ENCODE measurements at regions not wholly inside any gene's neighbourhood (a gene's known extent, or its start where the extent isn't known, plus 50 kb on each side); places are given as distances from the start of the nearest gene placed in this dataset.

GRCh38 chr11:122270535-122270934, 154.5 kb upstream of the BLID start:
- no peak for DNase-seq

DNA sequence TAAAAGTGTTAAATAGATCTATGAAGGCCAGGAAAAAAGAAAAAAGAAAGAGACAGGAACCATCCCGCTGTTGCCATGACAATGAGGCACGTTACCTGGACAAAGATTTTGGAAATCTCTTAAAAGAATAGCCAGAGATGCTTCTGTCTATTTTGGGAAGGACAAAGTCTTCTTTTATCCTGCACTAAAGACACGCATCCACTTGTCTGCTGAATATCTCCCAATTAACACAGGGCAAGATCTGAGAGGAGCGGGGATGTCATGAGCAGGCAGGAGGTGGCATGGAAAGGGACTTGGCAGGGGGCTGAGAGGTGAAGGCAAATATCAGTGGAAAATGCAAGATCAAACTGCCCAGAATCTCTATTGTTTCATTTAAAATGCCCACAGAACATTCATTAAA, 153.8 kb upstream of the BLID start:
- DNase-seq, result no peak

DNA sequence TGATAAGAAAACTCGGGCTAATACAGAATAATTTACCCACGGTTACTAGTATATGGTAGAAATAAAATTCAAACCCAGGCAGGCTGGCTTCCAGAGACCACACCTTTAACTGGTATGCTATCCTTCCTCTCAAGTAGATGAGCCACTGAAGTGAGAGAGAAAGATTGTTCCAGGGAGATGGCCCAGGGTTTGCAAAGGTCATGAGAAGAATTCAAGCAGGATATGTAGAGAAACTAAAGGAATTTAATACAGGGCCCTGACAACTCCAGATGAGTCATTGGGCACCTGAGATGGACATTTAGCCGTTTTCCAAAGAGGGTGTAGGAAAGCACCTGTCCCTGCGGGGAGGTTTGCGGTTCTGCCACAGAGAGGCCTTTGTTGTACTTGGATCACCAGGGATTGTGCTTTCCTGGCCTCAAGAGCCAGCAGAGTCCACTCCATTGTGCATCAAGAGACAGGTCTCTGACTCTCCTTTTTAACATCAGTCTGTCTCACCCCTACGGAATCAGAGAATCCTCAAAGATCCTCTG, 152.7 kb upstream of the BLID start:
- DNase-seq, result no peak

DNA sequence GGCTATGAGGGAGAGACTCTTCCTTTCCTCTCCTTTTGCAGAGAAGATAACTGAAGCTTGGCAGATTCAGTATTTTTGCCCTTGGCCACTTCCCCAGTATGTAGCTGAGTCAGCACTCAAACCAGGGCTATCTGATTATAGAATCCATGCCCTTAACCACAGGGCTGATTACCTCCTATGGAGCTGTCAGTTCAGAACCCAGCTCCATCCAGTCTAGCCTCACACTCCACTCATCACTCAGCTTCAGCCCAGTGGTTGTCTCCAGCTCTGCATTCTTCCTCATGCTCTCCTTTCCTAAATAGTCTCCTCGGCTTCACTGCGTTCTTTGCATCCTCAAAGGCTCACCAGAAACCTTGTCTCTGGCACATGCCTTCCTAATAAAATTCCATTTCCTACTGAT, 151.6 kb upstream of the BLID start:
- no peak for DNase-seq

- no peak for DNase-seq
These were observed 150.0 kb upstream of the BLID start for GRCh38 chr11:122265981-122266380.

DNA sequence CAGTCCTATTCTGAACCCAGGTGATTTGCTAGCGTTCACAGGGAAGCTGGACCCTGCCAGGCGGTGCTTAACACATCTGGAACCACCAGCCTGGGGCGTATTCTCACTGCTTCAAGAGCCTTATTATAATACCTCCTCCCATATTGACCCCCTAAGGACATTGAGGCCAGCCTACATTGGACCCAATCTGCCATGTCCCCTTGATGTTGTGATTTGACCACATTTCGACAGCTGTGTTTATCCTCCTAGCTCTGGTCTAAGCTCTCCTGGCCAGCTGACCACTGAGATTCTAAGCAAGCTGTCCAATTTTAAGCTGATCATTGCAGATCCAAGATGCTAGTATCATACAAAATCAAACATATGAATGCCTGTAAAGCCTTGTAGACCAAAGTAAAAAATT, 148.1 kb upstream of the BLID start:
- DNase-seq, result no peak

DNA sequence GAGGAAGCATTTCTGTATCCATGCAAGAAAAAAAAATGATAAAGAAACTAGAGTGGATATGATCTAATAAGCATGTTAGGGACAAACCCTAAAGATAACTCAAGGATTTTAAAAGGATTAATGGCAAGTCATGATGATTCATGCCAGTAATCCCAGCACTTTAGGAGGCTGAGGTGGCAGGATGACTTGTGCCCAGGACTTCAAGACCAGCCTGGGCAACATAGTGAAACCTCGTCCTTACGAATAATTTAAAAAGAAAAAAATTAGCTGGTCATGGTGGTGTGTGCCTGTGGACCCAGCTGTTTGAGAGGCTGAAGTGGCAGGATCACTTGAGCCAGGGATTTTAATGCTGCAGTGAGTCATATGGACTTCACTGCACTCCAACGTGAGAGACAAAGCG, 145.5 kb upstream of the BLID start:
- DNase-seq, result no peak

- DNase-seq, result no peak
These were observed 143.3 kb upstream of the BLID start for GRCh38 chr11:122259195-122259821.

DNA sequence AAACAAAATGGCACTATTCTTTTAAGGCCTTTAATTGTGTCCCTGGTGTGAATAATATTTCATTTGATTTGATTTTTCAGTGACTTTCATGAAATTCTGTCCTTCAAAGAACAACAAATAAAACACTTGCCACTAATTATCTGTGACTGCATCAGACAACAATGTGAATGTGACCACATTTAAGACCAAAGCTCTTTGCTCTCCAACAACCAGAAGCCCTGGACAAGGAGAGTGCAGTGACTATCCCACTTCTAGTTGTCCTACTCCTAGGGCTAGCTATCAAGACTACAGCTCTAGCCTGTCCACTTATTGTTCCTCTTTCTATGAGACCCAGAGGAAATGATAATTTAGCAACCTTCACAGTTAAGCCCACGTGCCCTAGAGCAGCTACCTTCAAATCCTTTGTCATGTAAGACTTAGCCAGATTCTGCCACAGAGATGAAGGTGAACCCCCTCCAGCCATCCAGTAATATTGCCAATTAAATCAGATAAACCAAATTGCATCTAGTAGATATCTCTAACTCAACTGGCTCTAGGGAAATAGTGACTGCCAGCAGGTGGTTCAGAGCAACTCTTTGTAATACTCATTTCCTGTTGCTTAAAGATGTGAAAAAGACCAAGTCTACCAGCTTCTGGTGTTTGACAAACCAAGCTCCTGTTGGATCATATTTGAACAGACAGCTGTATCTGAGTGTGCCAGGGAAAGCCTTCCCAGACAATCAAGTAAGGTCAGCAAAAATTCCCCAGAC, 142.6 kb upstream of the BLID start:
- no peak for DNase-seq

DNA sequence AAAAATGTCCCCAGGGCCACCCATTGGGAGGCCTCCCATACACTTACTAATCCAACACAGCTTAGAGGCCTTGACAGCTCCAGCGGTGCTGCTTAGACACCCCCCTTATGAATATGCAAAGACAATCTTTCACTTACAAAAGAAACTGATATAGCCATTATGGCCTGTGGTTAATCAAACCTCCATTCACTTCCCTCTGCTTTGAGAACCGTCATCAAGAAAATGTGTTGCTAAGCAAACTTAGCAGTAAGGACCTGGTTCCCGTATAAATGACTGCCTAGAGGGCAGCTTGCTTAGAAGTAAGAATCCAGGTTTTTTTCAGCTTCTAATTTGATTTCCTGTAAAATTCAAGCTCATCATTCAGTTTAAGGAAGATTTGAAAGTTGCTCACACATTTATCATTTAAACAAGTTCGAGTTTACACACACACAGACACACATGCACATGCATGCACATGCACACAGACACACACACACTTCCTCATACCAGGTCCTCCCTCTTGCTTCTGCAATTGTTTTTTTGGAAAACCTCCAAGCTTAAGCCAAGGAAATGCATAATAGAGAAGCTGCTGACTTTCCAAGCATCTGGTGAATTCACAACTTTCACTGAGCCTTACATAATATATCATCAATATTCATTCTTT, 137.7 kb upstream of the BLID start:
- peak; percentile 30 for DNase-seq

DNA sequence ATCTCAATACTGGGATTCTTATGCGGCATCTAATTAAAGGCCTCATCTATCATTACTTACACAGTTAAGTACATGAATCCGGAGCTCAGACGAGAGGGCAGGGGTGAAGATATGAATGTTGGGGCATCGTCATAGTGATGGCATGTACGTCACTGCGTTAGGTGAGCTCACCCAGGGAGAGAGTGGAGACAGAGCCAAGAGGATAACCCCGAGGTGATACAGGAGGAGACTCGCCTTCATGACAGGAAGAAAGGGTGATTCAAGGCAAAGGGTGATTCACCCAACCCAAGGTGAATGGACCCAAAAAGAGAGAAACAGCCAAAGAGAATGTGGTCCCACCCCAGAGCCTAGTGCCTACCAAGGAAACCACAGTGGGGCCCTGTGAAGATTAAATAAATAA, 132.9 kb upstream of the BLID start:
- no peak for DNase-seq

DNA sequence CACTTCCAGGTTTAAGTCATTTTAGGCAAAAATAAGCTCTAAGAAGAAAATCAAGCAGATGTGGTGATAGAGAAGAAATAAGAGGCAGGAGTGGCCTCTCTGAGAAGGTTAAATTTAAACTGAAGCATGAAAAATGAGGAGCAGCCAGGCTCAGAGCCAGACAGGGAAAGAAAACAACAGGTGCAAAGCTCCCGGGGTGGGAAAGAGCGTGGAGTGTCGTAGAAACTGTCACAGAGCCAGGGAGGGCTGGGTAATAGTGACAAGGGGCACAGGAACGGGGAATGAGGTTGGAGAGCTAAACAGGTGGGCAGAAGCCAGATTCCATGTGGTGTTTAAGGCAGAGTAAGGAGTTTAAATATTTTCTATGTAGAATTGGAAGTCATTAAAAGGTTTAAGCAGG, 132.1 kb upstream of the BLID start:
- DNase-seq, result peak; percentile 73

DNA sequence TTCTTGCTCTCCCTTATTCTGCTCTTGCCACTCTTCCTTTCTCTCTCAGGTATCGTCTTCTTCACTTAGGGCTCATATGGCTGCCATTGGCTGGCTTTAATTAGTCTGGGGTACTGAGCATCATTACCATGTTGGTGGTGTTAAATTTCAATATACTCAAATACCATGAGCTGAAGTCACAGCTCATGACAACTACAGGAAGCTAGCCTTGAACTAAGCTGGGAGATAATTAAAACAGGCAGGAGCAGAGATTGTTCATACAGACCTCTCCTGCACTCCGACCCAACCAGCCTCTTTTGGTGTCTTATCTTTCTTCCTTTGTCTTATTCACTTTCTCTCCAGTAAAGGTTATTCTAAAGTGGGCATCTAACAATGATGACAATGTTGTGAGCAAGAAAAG, 130.9 kb upstream of the BLID start:
- no peak for DNase-seq

GRCh38 chr11:122242731-122243130, 126.7 kb upstream of the BLID start:
- DNase-seq, result no peak

GRCh38 chr11:122241566-122241965, 125.6 kb upstream of the BLID start:
- no peak for DNase-seq

DNA sequence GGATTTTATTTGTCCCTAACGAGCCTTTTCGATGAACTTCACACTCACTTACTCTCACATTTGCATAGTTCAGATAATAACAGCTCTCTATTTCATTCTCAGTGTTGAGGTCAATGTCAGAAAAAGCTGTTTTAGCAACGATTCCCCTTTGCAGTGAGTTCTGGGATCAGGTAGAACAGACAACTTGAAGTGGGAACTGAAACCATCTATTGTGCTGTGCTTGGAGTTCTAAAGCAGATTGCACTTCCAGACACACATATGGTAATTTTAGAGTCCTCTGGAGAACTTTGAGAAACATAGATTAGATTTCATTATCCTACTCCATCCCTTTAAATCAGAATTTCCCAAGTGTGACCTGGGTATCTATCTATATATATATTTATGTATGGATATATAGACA, 124.6 kb upstream of the BLID start:
- no peak for DNase-seq

DNA sequence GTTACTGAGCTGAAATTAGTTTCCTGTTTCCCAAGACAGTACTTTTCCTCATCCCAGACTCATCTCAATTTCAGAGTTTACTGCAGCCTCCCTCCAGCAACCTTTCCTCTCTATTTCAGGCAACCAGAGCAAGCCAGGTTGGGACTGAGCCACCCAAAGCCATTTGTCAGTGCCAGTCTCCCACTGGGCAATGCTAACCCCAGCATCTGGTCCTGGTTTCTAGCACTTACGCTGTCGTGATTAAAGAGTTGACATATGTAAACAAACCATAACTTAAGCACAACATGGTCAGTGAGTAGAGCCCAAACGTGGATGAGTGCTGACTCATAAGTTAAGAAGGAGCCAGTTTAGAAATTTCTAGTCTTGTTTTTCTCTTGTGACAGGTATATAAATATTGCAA, 119.6 kb upstream of the BLID start:
- DNase-seq, result no peak

- DNase-seq, result no peak
These were observed 118.8 kb upstream of the BLID start for GRCh38 chr11:122234780-122235179.

DNA sequence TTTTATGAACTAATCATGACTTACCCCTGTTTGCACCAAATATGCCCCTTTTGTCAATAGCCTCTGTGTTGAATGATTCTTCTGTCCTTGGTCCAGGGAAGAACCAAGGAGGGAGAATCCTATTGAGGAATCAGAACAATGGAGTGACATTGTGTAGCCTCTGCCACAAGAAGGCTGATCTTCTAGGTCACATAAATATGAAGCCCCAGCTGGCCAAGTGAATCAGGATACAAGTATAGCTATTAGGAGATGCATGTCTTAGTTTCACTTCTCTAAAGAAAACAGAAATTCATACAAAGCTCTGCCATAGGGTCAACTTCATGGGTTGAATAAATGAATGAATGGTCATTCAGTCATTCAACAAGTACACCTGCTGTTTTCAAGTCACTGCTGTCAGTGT, 118.2 kb upstream of the BLID start:
- DNase-seq, result no peak

DNA sequence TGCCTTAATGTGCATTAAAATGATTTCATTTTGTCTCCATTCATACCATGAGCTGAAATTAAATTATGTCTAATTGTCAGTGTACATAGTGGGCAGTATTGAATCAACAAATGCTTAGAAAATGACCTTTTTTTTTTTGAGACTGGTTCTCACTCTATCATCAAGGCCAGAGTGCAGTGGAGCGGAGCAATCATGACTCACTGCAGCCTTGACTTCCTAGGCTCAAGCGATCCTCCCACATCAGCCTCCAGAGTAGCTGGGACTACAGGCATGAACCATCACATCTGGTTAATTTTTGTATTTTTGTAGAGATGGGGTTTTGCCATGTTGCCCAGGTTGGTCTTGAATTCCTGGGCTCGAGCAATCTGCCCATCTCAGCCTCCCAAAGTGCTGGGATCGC, 117.0 kb upstream of the BLID start:
- DNase-seq, result no peak

DNA sequence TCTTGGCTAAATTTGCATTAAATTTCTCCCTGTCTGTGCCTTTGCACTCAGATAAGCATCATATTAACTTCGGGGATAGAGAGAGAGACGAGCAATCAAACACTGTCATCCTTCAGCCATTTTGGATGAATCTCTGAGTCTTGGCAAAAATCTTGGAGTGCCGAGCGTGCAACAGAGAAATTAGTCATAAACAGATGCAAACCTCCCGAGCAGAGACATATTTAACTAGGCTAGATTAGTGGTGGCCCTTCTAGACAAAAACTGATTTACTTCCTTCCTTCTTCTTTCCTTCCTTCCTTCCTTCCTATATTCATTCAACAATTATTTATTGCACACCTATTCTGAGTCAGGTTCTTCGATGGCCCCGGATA, 114.4 kb upstream of the BLID start:
- DNase-seq, result no peak

DNA sequence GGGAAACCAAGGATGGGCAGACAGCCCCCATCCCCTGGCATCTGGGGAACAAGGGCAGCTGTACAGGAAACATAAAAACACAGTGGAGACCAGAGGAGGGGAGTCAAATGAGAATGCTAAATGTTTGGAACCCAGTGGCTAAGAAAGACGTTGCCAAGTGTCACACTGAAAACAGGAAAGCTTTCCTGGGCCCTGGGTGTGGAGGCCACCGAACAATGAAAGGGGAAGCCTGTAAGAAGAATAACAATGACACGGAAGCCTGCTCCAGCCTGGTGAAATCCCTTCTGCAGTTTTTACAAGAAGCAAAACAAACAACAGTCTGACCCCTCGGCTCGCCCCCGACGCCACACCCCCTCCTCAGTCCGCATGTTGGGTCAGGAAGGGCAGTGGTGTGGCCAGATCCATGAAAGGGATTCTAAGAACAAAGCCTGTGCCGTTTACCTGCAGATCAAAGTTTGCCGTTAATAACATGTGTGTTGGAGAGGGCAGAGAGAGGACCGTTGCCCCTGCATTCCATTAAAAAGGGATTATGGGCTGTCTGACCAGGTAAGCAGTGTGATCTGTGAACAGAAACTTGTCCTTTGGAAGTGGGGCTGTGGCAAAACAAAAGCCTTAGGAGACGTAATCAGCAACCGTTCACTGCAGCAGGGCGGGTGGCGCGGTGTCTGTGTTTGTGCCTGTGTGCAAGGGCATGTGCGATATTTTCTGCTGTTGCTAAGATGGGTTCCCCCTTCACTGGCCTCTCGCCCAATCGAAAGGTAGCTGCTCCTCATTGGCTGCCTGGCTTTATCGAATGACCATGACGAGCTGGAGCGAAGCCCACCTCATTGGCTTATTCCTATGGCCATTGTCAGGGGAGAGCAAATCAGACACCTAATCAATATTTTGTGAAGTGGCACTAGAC, 113.7 kb upstream of the BLID start:
- peak; percentile 44 for DNase-seq

DNA sequence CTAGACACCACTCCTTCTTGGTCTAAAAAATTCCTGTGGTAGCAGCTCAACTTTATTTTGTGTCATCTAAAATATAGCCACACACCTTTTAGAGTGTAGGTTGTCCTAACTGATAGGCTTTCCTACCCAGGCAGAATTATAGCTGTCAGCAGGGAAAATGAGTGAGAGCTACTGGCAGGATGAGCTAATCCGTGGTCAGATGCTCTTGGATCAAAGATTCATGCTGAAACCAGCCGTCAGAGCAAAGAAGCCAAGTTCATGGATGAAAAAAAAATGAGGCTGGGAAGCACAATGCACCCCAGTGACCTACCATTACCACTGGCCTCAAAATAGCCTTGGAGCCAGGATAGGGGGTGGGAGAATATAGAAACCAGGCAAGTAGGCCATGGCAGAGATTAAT, 113.1 kb upstream of the BLID start:
- DNase-seq, result no peak

All from right hindlimb (tissue), 1 donor.